HG03139 (cell line): ENCODE measurements at regions not wholly inside any gene's neighbourhood (a gene's known extent, or its start where the extent isn't known, plus 50 kb on each side); places are given as distances from the start of the nearest gene placed in this dataset.

Source experiments
- ATAC-seq: cut with Tn5 transposase; IDR thresholded peaks from one replicate; pipeline ENCODE4 v1.9.1; 2021; ENCODE audit not compliant: unreplicated experiment

GRCh38 chr2:219765231-219765911, 137.9 kb downstream of the SLC4A3 start:
- no peak for ATAC-seq

- ATAC-seq = no peak
Observed at GRCh38 chr2:219766658-219767057, 139.2 kb downstream of the SLC4A3 start.

GRCh38 chr2:219769090-219769910, 141.9 kb downstream of the SLC4A3 start:
- no peak for ATAC-seq

- ATAC-seq = no peak
Observed at GRCh38 chr2:219772103-219772635, 144.7 kb downstream of the SLC4A3 start.

- ATAC-seq = no peak
Observed at GRCh38 chr2:219772697-219773096, 145.3 kb downstream of the SLC4A3 start.

- no peak for ATAC-seq
Observed at GRCh38 chr2:219775506-219775905, 148.1 kb downstream of the SLC4A3 start.

- no peak for ATAC-seq
Observed at GRCh38 chr2:219777388-219777787, 150.0 kb downstream of the SLC4A3 start.

GRCh38 chr2:219778189-219778588, 150.8 kb downstream of the SLC4A3 start:
- ATAC-seq = no peak

- no peak for ATAC-seq
Observed at GRCh38 chr2:219782737-219783348, 155.4 kb downstream of the SLC4A3 start.

GRCh38 chr2:219783359-219783975, 156.0 kb downstream of the SLC4A3 start:
- no peak for ATAC-seq

- no peak for ATAC-seq
Observed at GRCh38 chr2:219784178-219784577, 156.7 kb downstream of the SLC4A3 start.

- ATAC-seq = no peak
Observed at GRCh38 chr2:219789476-219789875, 162.0 kb downstream of the SLC4A3 start.

- no peak for ATAC-seq
Observed at GRCh38 chr2:219792446-219792845, 165.0 kb downstream of the SLC4A3 start.

- ATAC-seq = no peak
Observed at GRCh38 chr2:219798430-219798829, 171.0 kb downstream of the SLC4A3 start.

GRCh38 chr2:219803294-219803693, 175.9 kb downstream of the SLC4A3 start:
- ATAC-seq = no peak

- no peak for ATAC-seq
Observed at GRCh38 chr2:219810895-219811294, 183.5 kb downstream of the SLC4A3 start.

- ATAC-seq = no peak
Observed at GRCh38 chr2:219812672-219813071, 185.2 kb downstream of the SLC4A3 start.

- ATAC-seq = no peak
Observed at GRCh38 chr2:219820767-219821166, 193.3 kb downstream of the SLC4A3 start.

- ATAC-seq = no peak
Observed at GRCh38 chr2:219823574-219823973, 196.1 kb downstream of the SLC4A3 start.

GRCh38 chr2:219824996-219825395, 197.6 kb downstream of the SLC4A3 start:
- ATAC-seq = no peak

GRCh38 chr2:219828127-219828526, 200.7 kb downstream of the SLC4A3 start:
- ATAC-seq = no peak
